GM12878 (cell line): ENCODE measurements at regions not wholly inside any gene's neighbourhood (a gene's known extent, or its start where the extent isn't known, plus 50 kb on each side); places are given as distances from the start of the nearest gene placed in this dataset.
"Not testable (repeated sequence)": the region's sequence is repeated elsewhere in the genome, so short reads cannot be mapped to it uniquely, and the experiment has no call there.

ENCODE experiments used
- ATAC-seq: fragments of 200-7000 bp; cut with Tn5 transposase; 3 replicates; pipeline ENCODE4 v1.9.1; 2020; ENCODE audit warnings: mild to moderate bottlenecking, moderate library complexity
- BruUV-seq: library from RNA; stranded (reverse); fragments of 400-500 nt; replicated peaks from 2 replicates; lab custom pipeline; 2021; lab: Mats Ljungman, UMichigan
- CTCF ChIA-PET: fragments of 300-600 bp; sonication (Branson Sonifier 250); formaldehyde crosslinking; extraction: SDS; loops from one replicate; lab custom pipeline; 2021; ENCODE audit warnings: inconsistent platforms; lab: Yijun Ruan, JAX
- POLR2A ChIA-PET: fragments of 350-600 bp; formaldehyde crosslinking; extraction: SDS; loops from one replicate; lab custom pipeline; 2021; ENCODE audit warnings: inconsistent platforms; lab: Charles Lee
- RAD21 ChIA-PET: fragments of 300-600 bp; sonication (Branson Sonifier 250); formaldehyde crosslinking; loops from one replicate; lab custom pipeline; 2023; ENCODE audit warnings: antibody characterized with exemption; ENCODE audit not compliant: unreplicated experiment; lab: Charles Lee
- SMC1A ChIA-PET: fragments of 300-600 bp; sonication (Branson Sonifier 250); formaldehyde crosslinking; loops from one replicate; lab custom pipeline; 2023; ENCODE audit not compliant: unreplicated experiment, uncharacterized antibody; lab: Charles Lee
- DNase-seq: peaks from one replicate; pipeline ENCODE4 v3.0.0-alpha.2; 2011; ENCODE audit warnings: low read depth, low spot score
- FAIRE-seq: peaks from 3 replicates; lab custom pipeline; 2011; peaks lifted over from hg19 to GRCh38; lab: Jason Lieb, UNC
- H2AFZ ChIP-seq: 2 replicates; pipeline ENCODE4 v1.6.0; 2011; ENCODE audit warnings: low read depth, low read length, control low read depth; ENCODE audit not compliant: control insufficient read depth
- H3K27ac ChIP-seq: 2 replicates; pipeline ENCODE4 v1.5.1; 2011; ENCODE audit warnings: control low read depth; ENCODE audit not compliant: control insufficient read depth, insufficient read depth
- H3K27me3 ChIP-seq, 2 experiments: replicated peaks in 1 of 2; 2 replicates each; pipeline versions ENCODE4 v1.6.0 to v1.6.1; 2011; ENCODE audit warnings: low read length in 1 of 2; ENCODE audit not compliant: control insufficient read depth in 2 of 2, insufficient read depth in 2 of 2
- H3K36me3 ChIP-seq, 2 experiments: 2 replicates each; pipeline ENCODE4 v1.5.1; 2011; ENCODE audit warnings: low read length in 1 of 2; ENCODE audit not compliant: control insufficient read depth in 2 of 2, insufficient read depth in 2 of 2
- H3K4me1 ChIP-seq: 2 replicates; pipeline ENCODE4 v1.6.1; 2011; ENCODE audit warnings: mild to moderate bottlenecking, low read length, moderate library complexity, mixed read lengths; ENCODE audit not compliant: control insufficient read depth, insufficient read depth
- H3K4me2 ChIP-seq: 2 replicates; pipeline ENCODE4 v1.6.0; 2011; ENCODE audit warnings: control low read depth; ENCODE audit not compliant: control insufficient read depth, insufficient read depth
- H3K4me3 ChIP-seq: fragments of 200-600 bp; sonication (generic); 2 replicates; pipeline ENCODE4 v1.5.1; 2016
- H3K79me2 ChIP-seq: 2 replicates; pipeline ENCODE4 v1.6.0; 2011; ENCODE audit warnings: low read length; ENCODE audit not compliant: control insufficient read depth, insufficient read depth
- H3K9ac ChIP-seq: 2 replicates; pipeline ENCODE4 v1.8.0; 2011; ENCODE audit warnings: low read length, control low read depth, mixed read lengths; ENCODE audit not compliant: control insufficient read depth, insufficient read depth
- H3K9me3 ChIP-seq: replicated peaks from 3 replicates; pipeline ENCODE4 v1.5.1; 2011; ENCODE audit warnings: mild to moderate bottlenecking, low read length; ENCODE audit not compliant: control insufficient read depth, insufficient read depth
- H4K20me1 ChIP-seq: 2 replicates; pipeline ENCODE4 v1.6.0; 2011; ENCODE audit not compliant: control insufficient read depth, insufficient read depth
- ELK1 ChIP-seq: IDR thresholded peaks from 2 replicates; pipeline ENCODE4 v1.6.1; 2012; ENCODE audit warnings: low read depth, low read length, improper control_type of control experiment
- GATAD2B ChIP-seq: fragments of 450-650 bp; conservative IDR thresholded peaks from 2 replicates; pipeline ENCODE4 v1.6.1; 2017; ENCODE audit warnings: low read depth, mild to moderate bottlenecking, moderate library complexity
- IKZF2 ChIP-seq, 2 experiments: fragments of 450-650 bp; IDR thresholded peaks; 2 replicates each; pipeline ENCODE4 v1.6.1; 2017; ENCODE audit warnings: mild to moderate bottlenecking in 2 of 2, moderate library complexity in 2 of 2
- LARP7 ChIP-seq: fragments of 450-650 bp; IDR thresholded peaks from 2 replicates; pipeline ENCODE4 v1.6.1; 2017; ENCODE audit warnings: mild to moderate bottlenecking
- MTA2 ChIP-seq: fragments of 450-650 bp; IDR thresholded peaks from 2 replicates; pipeline ENCODE4 v1.6.1; 2016; ENCODE audit warnings: low read depth, mild to moderate bottlenecking, moderate library complexity
- MTA3 ChIP-seq: IDR thresholded peaks from 2 replicates; pipeline ENCODE4 v1.6.1; 2012; ENCODE audit warnings: low read length, inconsistent platforms, borderline replicate concordance
- MXI1 ChIP-seq: fragments of 150-350 bp; IDR thresholded peaks from 2 replicates; pipeline ENCODE4 v1.6.1; 2011; ENCODE audit warnings: low read depth, mild to moderate bottlenecking, inconsistent platforms, low read length, improper control_type of control experiment
- RAD21 ChIP-seq: IDR thresholded peaks from 2 replicates; pipeline ENCODE4 v1.6.1; 2011; ENCODE audit warnings: mild to moderate bottlenecking, low read depth, low read length, moderate library complexity; ENCODE audit not compliant: insufficient read depth
- RELA ChIP-seq: fragments of 450-650 bp; IDR thresholded peaks from 2 replicates; pipeline ENCODE4 v1.8.0; 2014; ENCODE audit warnings: borderline replicate concordance; ENCODE audit not compliant: partially characterized antibody
- SMC3 ChIP-seq: IDR thresholded peaks from 2 replicates; pipeline ENCODE4 v1.6.1; 2011; ENCODE audit warnings: low read length, improper control_type of control experiment, borderline replicate concordance
- TCF7 ChIP-seq: IDR thresholded peaks from 2 replicates; pipeline ENCODE4 v1.6.1; 2014; ENCODE audit warnings: antibody characterized with exemption, borderline replicate concordance
- WGBS: methylation state at CpG from one replicate; pipeline ENCODE4 v1.1.6; 2016; ENCODE audit warnings: low lambda C conversion rate; ENCODE audit not compliant: insufficient replicate concordance, insufficient coverage; ENCODE audit errors: missing lambda C conversion rate; 5-methylcytosine and 5-hydroxymethylcytosine counted together
- in situ Hi-C: fragments of 300-500 bp; cut with MboI; formaldehyde crosslinking; loops from 9 replicates; pipeline ENCODE4 v1.14.3; 2018; ENCODE audit warnings: mixed read lengths
- intact Hi-C: fragments of 100-400 bp; cut with micrococcal nuclease; formaldehyde crosslinking; loops from one replicate; pipeline ENCODE4 v1.14.2; 2022; ENCODE audit not compliant: unreplicated experiment

GRCh38 chr9:71263451-71263850, 142.0 kb upstream of the TRPM3 start:
- no peaks in the 10 kb centered on the region for H3K9me3 ChIP-seq
- no peak for ATAC-seq
- H3K4me2 ChIP-seq, result no peak overlapping the region
- H3K27ac ChIP-seq, result no peak overlapping the region
- BruUV-seq, result no TSS peak
- POLR2A ChIA-PET, result no interaction called here
- no peak overlapping the region for H3K4me3 ChIP-seq
- DNase-seq, result no peak
- SMC1A ChIA-PET, result no interaction called here
- FAIRE-seq, result no peak
- TF ChIP-seq RAD21 (no peak), GATAD2B (no peak), TCF7 (no peak), RELA (no peak), IKZF2 (IDR thresholded peaks at IDR 0.05) (no peak), MTA2 (no peak), LARP7 (no peak), ELK1 (no peak), MXI1 (no peak), SMC3 (no peak), MTA3 (no peak)
- RAD21 ChIA-PET, result no interaction called here
- H3K79me2 ChIP-seq, result no peaks in the 10 kb centered on the region
- in situ Hi-C loops (no loop called here), intact Hi-C loops (no loop called here)
- H2AFZ ChIP-seq, result no peak overlapping the region
- no peaks in the 10 kb centered on the region for H4K20me1 ChIP-seq
- no peaks in the 10 kb centered on the region for H3K36me3 ChIP-seq
- H3K4me1 ChIP-seq, result no peaks in the 10 kb centered on the region
- CTCF ChIA-PET, result interaction anchor here (1.3 kb wide), 1 partner anchor 13 kb away, joined by 3 read pairs; no protein-coding TSS in a partner anchor
- no peaks in the 10 kb centered on the region for H3K27me3 ChIP-seq
- H3K9ac ChIP-seq, result no peak overlapping the region

- H3K36me3 ChIP-seq, H3K4me3 ChIP-seq, DNase-seq, CTCF ChIA-PET, H3K79me2 ChIP-seq, H2AFZ ChIP-seq, intact Hi-C loops, RAD21 ChIA-PET, BruUV-seq, H3K9me3 ChIP-seq, H4K20me1 ChIP-seq, SMC1A ChIA-PET, H3K4me2 ChIP-seq, H3K4me1 ChIP-seq, H3K27ac ChIP-seq, FAIRE-seq, POLR2A ChIA-PET, H3K27me3 ChIP-seq, H3K9ac ChIP-seq, in situ Hi-C loops, ATAC-seq: not testable (repeated sequence)
- WGBS, result 2% methylated on average over 2 of the region's 2 CpGs
Observed at GRCh38 chr9:71260419-71260818, 139.0 kb upstream of the TRPM3 start.
